GM10266 (cell line): ENCODE measurements at regions not wholly inside any gene's neighbourhood (a gene's known extent, or its start where the extent isn't known, plus 50 kb on each side); places are given as distances from the start of the nearest gene placed in this dataset.

Experiments used
- DNase-seq: peaks from one replicate; pipeline ENCODE4 v3.0.0; 2012; ENCODE audit errors: extremely low spot score
- CTCF ChIP-seq: IDR thresholded peaks from 2 replicates; pipeline ENCODE4 v1.5.1; 2012; ENCODE audit warnings: mild to moderate bottlenecking, low read depth; ENCODE audit not compliant: control insufficient read depth, insufficient read depth; ENCODE audit errors: missing control alignments

- no peak for DNase-seq
- no peak for TF ChIP-seq CTCF
Measured at GRCh38 chr1:30285501-30285932, 437.9 kb downstream of the MATN1 start.

GRCh38 chr1:30284728-30285475, 438.5 kb downstream of the MATN1 start:
- no peak for TF ChIP-seq CTCF
- no peak for DNase-seq

DNA sequence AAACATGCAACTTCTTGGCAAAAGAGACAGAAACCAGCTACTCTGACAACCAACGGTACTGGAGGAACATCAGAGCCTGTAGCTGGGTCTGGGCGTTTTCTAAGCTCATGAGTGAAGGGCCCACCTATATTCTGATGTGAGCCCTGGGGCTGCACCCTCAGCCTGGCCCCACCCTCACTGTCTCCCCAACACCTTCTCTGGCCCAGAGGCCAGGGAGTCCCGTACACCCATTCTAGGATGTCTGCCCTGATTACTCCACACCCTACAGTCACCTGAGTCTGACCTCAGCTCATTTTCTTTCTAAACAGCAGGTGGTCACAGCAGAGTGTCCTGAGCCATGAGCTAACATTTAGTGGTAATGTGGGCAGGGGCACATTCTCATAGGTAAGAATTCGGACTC, 439.2 kb downstream of the MATN1 start:
- no peak for DNase-seq
- TF ChIP-seq CTCF: no peak

GRCh38 chr1:30283199-30283962, 440.0 kb downstream of the MATN1 start:
- TF ChIP-seq CTCF: no peak
- DNase-seq: no peak

- no peak for TF ChIP-seq CTCF
- no peak for DNase-seq
Measured at GRCh38 chr1:30280572-30280971, 442.8 kb downstream of the MATN1 start.

DNA sequence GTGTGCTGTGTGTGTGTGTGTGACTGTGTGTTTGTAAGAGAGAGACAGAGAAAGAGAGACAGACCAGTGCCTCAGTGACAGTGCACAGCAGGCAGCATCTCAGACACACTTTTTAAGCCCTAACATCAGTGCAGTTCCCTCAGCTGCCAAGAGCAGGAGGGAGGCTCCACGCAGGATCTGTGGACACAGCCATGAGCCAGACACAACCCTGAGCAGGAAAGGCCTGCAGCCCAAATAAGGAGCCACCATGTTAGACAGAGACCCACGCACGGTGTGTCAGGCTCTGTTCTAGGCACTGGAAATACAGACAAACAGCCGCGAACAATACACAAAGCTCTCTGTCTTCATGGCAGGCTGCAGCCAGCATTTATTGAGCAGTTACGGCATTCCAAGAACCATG, 445.5 kb downstream of the MATN1 start:
- DNase-seq: no peak
- no peak for TF ChIP-seq CTCF

DNA sequence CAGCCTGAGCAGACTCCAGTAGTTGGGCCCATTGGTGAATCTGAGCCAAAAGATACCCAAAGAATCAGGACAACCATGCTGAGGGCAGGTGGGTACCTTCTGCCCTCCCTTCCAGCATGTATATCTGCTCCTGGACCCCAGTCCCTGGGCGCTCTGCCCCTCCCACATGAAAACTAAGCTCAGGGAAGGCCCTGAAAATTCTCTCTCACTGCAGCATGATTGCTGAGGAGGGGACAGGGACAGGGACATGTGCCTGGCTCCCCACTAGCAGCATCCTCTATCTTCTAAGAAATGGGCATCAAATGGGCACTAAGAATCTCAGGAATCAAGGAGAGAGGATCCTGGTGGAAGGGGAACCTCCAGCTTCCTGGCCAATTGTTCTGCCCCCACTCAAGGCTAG, 446.0 kb downstream of the MATN1 start:
- no peak for TF ChIP-seq CTCF
- no peak for DNase-seq
